CD14-positive monocyte (primary cell): ENCODE measurements at regions not wholly inside any gene's neighbourhood (a gene's known extent, or its start where the extent isn't known, plus 50 kb on each side); places are given as distances from the start of the nearest gene placed in this dataset.

Experiments used
- DNase-seq, 3 donors: peaks; one replicate each; pipeline ENCODE4 v3.0.0-alpha.2; 2011 to 2022
- H2AFZ ChIP-seq: 2 replicates; pipeline ENCODE4 v1.6.0; 2012; ENCODE audit warnings: mild to moderate bottlenecking, low read depth, low read length, inconsistent platforms; ENCODE audit not compliant: insufficient read depth, poor library complexity, severe bottlenecking
- H3K27ac ChIP-seq, 2 donors: 1 replicate in 1 of 2; 2 replicates in 1 of 2; pipeline ENCODE4 v1.5.1; 2012 to 2013; ENCODE audit warnings: low read length in 2 of 2, control low read depth in 1 of 2, inconsistent platforms in 1 of 2, low read depth in 1 of 2, mild to moderate bottlenecking in 1 of 2
- H3K27me3 ChIP-seq, 2 donors: one replicate each; pipeline versions ENCODE4 v1.6.0 to v1.6.1; 2011 to 2013; ENCODE audit warnings: low read length in 2 of 2; ENCODE audit not compliant: control insufficient read depth in 2 of 2, insufficient read depth in 2 of 2
- H3K36me3 ChIP-seq, 2 donors: replicated peaks in 1 of 2; 1 replicate in 1 of 2; 2 replicates in 1 of 2; pipeline versions ENCODE4 v1.5.1 to v1.6.1; 2012 to 2013; ENCODE audit warnings: low read length in 2 of 2, control low read depth in 1 of 2, inconsistent platforms in 1 of 2, mild to moderate bottlenecking in 1 of 2; ENCODE audit not compliant: insufficient read depth in 2 of 2, control insufficient read depth in 1 of 2
- H3K4me1 ChIP-seq, 2 donors: 1 replicate in 1 of 2; 2 replicates in 1 of 2; pipeline versions ENCODE4 v1.5.1 to v1.6.1; 2012 to 2013; ENCODE audit warnings: low read length in 2 of 2, control low read depth in 1 of 2, inconsistent platforms in 1 of 2, mild to moderate bottlenecking in 1 of 2, moderate library complexity in 1 of 2; ENCODE audit not compliant: insufficient read depth in 2 of 2, control insufficient read depth in 1 of 2
- H3K4me2 ChIP-seq: replicated peaks from 2 replicates; pipeline ENCODE3; 2012; ENCODE audit warnings: low read length, moderate library complexity, mild to moderate bottlenecking; ENCODE audit not compliant: poor library complexity, severe bottlenecking; ENCODE audit errors: extremely low read depth
- H3K4me3 ChIP-seq, 3 experiments: fragments of 200-600 bp in 1 of 3; sonication (generic) in 1 of 3; replicated peaks in 1 of 3; 1 replicate in 2 of 3; 2 replicates in 1 of 3; pipeline ENCODE4 v1.5.1; 2011 to 2013; ENCODE audit warnings: low read length in 3 of 3, mild to moderate bottlenecking in 3 of 3, control low read depth in 2 of 3, low read depth in 2 of 3, inconsistent platforms in 1 of 3, moderate library complexity in 1 of 3
- H3K79me2 ChIP-seq: 2 replicates; pipeline ENCODE4 v1.6.0; 2012; ENCODE audit warnings: mild to moderate bottlenecking, control low read depth, inconsistent platforms, low read length, moderate library complexity; ENCODE audit not compliant: insufficient read depth
- H3K9ac ChIP-seq: 2 replicates; pipeline ENCODE4 v1.6.0; 2017; ENCODE audit warnings: low read length, mild to moderate bottlenecking; ENCODE audit not compliant: insufficient read depth, poor library complexity, severe bottlenecking
- H3K9me3 ChIP-seq, 2 donors: replicated peaks in 1 of 2; 1 replicate in 1 of 2; 2 replicates in 1 of 2; pipeline versions ENCODE4 v1.5.1 to v1.6.1; 2012 to 2013; ENCODE audit warnings: low read length in 2 of 2, control low read depth in 1 of 2; ENCODE audit not compliant: control insufficient read depth in 1 of 2, insufficient read depth in 1 of 2
- H4K20me1 ChIP-seq: 2 replicates; pipeline ENCODE4 v1.6.0; 2012; ENCODE audit warnings: mild to moderate bottlenecking, low read length, control low read depth, moderate library complexity; ENCODE audit not compliant: insufficient read depth
- H3K27ac Mint-ChIP-seq, 7 donors: one replicate each; pipeline ENCODE4 v1.8.0; 2020; ENCODE audit warnings: mild to moderate bottlenecking in 7 of 7, mixed read lengths in 7 of 7, moderate library complexity in 6 of 7, inconsistent platforms in 2 of 7
- H3K27me3 Mint-ChIP-seq, 3 donors: one replicate each; pipeline ENCODE4 v1.8.0; 2021 to 2022; ENCODE audit warnings: low read depth in 3 of 3, mild to moderate bottlenecking in 3 of 3, mixed read lengths in 3 of 3, moderate library complexity in 3 of 3, inconsistent platforms in 1 of 3
- H3K36me3 Mint-ChIP-seq, 2 donors: one replicate each; pipeline ENCODE4 v1.8.0; 2020; ENCODE audit warnings: mixed read lengths in 2 of 2, inconsistent platforms in 1 of 2, mild to moderate bottlenecking in 1 of 2
- H3K4me1 Mint-ChIP-seq: one replicate; pipeline ENCODE4 v1.8.0; 2020; ENCODE audit warnings: mild to moderate bottlenecking, mixed read lengths
- H3K4me3 Mint-ChIP-seq, 2 donors: one replicate each; pipeline ENCODE4 v1.8.0; 2020; ENCODE audit warnings: mild to moderate bottlenecking in 2 of 2, mixed read lengths in 2 of 2, moderate library complexity in 1 of 2
- H3K9me3 Mint-ChIP-seq, 7 donors: one replicate each; pipeline ENCODE4 v1.8.0; 2020 to 2022; ENCODE audit warnings: mixed read lengths in 7 of 7, mild to moderate bottlenecking in 6 of 7, moderate library complexity in 6 of 7, inconsistent platforms in 2 of 7
- CTCF ChIP-seq: fragments of 200-600 bp; IDR thresholded peaks from one replicate; pipeline ENCODE4 v1.8.0; 2022; ENCODE audit warnings: antibody characterized with exemption, mild to moderate bottlenecking
- WGBS: methylation state at CpG from one replicate; pipeline ENCODE4 v1.1.5; 2013; ENCODE audit warnings: missing lambda C conversion rate; ENCODE audit not compliant: insufficient coverage; 5-methylcytosine and 5-hydroxymethylcytosine counted together
- intact Hi-C, 2 donors: fragments of 100-400 bp; cut with micrococcal nuclease; formaldehyde crosslinking; loops; one replicate each; pipeline versions ENCODE4 v1.15.0 to v1.15.1; 2023

- Histone ChIP-seq H3K9me3 (no peaks in the 10 kb centered on the region), H3K36me3 (no peaks in the 10 kb centered on the region), H4K20me1 (no peaks in the 10 kb centered on the region), H3K4me2 (no peak overlapping the region), H3K79me2 (no peaks in the 10 kb centered on the region), H3K27me3 (no peaks in the 10 kb centered on the region), H2AFZ (no peak overlapping the region), H3K4me1 (no peaks in the 10 kb centered on the region), H3K27ac (no peak overlapping the region), H3K4me3 (no peak overlapping the region), H3K9ac (no peak overlapping the region)
- H3K27ac Mint-ChIP-seq, result no peak overlapping the region
- H3K27me3 Mint-ChIP-seq, result peaks cover 0 to 3% (median 2%) of the 10 kb centered on the region in 3 donors
- H3K4me1 Mint-ChIP-seq, result no peaks in the 10 kb centered on the region
- H3K9me3 Mint-ChIP-seq, result peaks cover 0 to 12% (median under 1%) of the 10 kb centered on the region in 7 donors
- H3K36me3 Mint-ChIP-seq, result no peaks in the 10 kb centered on the region
- no peak overlapping the region for H3K4me3 Mint-ChIP-seq
- TF ChIP-seq CTCF, result no peak
- intact Hi-C loops, result no loop called here
- DNase-seq, result no peak
These were observed 95.6 kb upstream of the CDH6 start for GRCh38 chr5:31097851-31098250.

GRCh38 chr5:31096238-31096865 is 97.1 kb upstream of the CDH6 start:
- Mint-ChIP-seq H3K4me3 (no peak overlapping the region), H3K4me1 (no peaks in the 10 kb centered on the region), H3K27ac (no peak overlapping the region), H3K9me3 (peaks cover 0 to 11% (median 2%) of the 10 kb centered on the region in 7 donors), H3K36me3 (no peaks in the 10 kb centered on the region), H3K27me3 (peaks cover 0 to 5% (median 3%) of the 10 kb centered on the region in 3 donors)
- DNase-seq, result no peak
- H3K36me3 ChIP-seq, result no peaks in the 10 kb centered on the region
- no peak overlapping the region for H2AFZ ChIP-seq
- H3K27ac ChIP-seq, result no peak overlapping the region
- no peaks in the 10 kb centered on the region for H3K27me3 ChIP-seq
- no peaks in the 10 kb centered on the region for H3K79me2 ChIP-seq
- no peak for TF ChIP-seq CTCF
- no peaks in the 10 kb centered on the region for H3K9me3 ChIP-seq
- H3K4me3 ChIP-seq, result no peak overlapping the region
- intact Hi-C loops, result no loop called here
- no peak overlapping the region for H3K9ac ChIP-seq
- no peak overlapping the region for H3K4me2 ChIP-seq
- H4K20me1 ChIP-seq, result no peaks in the 10 kb centered on the region
- WGBS, result 68% methylated on average over 4 of the region's 5 CpGs
- H3K4me1 ChIP-seq, result no peaks in the 10 kb centered on the region
